ENCODE measurements at regions not wholly inside any gene's neighbourhood (a gene's known extent, or its start where the extent isn't known, plus 50 kb on each side); places are given as distances from the start of the nearest gene placed in this dataset.

- TF ChIP-seq EP300 (conservative IDR thresholded peaks at IDR 0.05; ENCODE audit: poor library complexity, severe bottlenecking) (no peak), EZH2 (IDR thresholded peaks at IDR 0.05; ENCODE audit: borderline replicate concordance, insufficient read depth, low read length, poor library complexity, severe bottlenecking) (no peak), SMC3 (conservative IDR thresholded peaks at IDR 0.05; ENCODE audit: poor library complexity) (no peak), POLR2AphosphoS5 (IDR thresholded peaks at IDR 0.05) (no peak), RAD21 (conservative IDR thresholded peaks at IDR 0.05) (no peak), MXI1 (conservative IDR thresholded peaks at IDR 0.05; ENCODE audit: poor library complexity, severe bottlenecking) (no peak), TAF1 (IDR thresholded peaks at IDR 0.05; ENCODE audit: low read depth) (no peak)
- TF ChIP-seq, protein P1, sequence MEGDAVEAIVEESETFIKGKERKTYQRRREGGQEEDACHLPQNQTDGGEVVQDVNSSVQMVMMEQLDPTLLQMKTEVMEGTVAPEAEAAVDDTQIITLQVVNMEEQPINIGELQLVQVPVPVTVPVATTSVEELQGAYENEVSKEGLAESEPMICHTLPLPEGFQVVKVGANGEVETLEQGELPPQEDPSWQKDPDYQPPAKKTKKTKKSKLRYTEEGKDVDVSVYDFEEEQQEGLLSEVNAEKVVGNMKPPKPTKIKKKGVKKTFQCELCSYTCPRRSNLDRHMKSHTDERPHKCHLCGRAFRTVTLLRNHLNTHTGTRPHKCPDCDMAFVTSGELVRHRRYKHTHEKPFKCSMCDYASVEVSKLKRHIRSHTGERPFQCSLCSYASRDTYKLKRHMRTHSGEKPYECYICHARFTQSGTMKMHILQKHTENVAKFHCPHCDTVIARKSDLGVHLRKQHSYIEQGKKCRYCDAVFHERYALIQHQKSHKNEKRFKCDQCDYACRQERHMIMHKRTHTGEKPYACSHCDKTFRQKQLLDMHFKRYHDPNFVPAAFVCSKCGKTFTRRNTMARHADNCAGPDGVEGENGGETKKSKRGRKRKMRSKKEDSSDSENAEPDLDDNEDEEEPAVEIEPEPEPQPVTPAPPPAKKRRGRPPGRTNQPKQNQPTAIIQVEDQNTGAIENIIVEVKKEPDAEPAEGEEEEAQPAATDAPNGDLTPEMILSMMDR (IDR thresholded peaks at IDR 0.05; ENCODE audit: poor library complexity, severe bottlenecking): no peak
- TF ChIP-seq, protein P2, sequence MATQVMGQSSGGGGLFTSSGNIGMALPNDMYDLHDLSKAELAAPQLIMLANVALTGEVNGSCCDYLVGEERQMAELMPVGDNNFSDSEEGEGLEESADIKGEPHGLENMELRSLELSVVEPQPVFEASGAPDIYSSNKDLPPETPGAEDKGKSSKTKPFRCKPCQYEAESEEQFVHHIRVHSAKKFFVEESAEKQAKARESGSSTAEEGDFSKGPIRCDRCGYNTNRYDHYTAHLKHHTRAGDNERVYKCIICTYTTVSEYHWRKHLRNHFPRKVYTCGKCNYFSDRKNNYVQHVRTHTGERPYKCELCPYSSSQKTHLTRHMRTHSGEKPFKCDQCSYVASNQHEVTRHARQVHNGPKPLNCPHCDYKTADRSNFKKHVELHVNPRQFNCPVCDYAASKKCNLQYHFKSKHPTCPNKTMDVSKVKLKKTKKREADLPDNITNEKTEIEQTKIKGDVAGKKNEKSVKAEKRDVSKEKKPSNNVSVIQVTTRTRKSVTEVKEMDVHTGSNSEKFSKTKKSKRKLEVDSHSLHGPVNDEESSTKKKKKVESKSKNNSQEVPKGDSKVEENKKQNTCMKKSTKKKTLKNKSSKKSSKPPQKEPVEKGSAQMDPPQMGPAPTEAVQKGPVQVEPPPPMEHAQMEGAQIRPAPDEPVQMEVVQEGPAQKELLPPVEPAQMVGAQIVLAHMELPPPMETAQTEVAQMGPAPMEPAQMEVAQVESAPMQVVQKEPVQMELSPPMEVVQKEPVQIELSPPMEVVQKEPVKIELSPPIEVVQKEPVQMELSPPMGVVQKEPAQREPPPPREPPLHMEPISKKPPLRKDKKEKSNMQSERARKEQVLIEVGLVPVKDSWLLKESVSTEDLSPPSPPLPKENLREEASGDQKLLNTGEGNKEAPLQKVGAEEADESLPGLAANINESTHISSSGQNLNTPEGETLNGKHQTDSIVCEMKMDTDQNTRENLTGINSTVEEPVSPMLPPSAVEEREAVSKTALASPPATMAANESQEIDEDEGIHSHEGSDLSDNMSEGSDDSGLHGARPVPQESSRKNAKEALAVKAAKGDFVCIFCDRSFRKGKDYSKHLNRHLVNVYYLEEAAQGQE (IDR thresholded peaks at IDR 0.05; ENCODE audit: borderline replicate concordance): no peak
These were observed 256.1 kb upstream of the C1orf87 start for GRCh38 chr1:60329651-60330050.
